ENCODE measurements at regions not wholly inside any gene's neighbourhood (a gene's known extent, or its start where the extent isn't known, plus 50 kb on each side); places are given as distances from the start of the nearest gene placed in this dataset.

GRCh38 chr20:47993035-47993755, 207.9 kb upstream of the SULF2 start:
- TF ChIP-seq ZFP30 (CRISPR knock-in tag; IDR thresholded peaks at IDR 0.05), result no peak
- TF ChIP-seq RARB (CRISPR knock-in tag; IDR thresholded peaks at IDR 0.05), result no peak
- TF ChIP-seq ARNTL (CRISPR knock-in tag; IDR thresholded peaks at IDR 0.05; ENCODE audit: borderline replicate concordance, low read depth), result no peak
- TF ChIP-seq ISL1 (CRISPR knock-in tag; IDR thresholded peaks at IDR 0.05), result no peak
- TF ChIP-seq POU6F1 (CRISPR knock-in tag; IDR thresholded peaks at IDR 0.05; ENCODE audit: borderline replicate concordance, low read depth), result no peak
- no peak for TF ChIP-seq ESRRG (CRISPR knock-in tag; IDR thresholded peaks at IDR 0.05)
- TF ChIP-seq CREB5 (CRISPR knock-in tag; IDR thresholded peaks at IDR 0.05; ENCODE audit: low read depth), result no peak
- TF ChIP-seq ZNF565 (CRISPR knock-in tag; conservative IDR thresholded peaks at IDR 0.05; ENCODE audit: low read depth), result no peak
- TF ChIP-seq, protein P1, sequence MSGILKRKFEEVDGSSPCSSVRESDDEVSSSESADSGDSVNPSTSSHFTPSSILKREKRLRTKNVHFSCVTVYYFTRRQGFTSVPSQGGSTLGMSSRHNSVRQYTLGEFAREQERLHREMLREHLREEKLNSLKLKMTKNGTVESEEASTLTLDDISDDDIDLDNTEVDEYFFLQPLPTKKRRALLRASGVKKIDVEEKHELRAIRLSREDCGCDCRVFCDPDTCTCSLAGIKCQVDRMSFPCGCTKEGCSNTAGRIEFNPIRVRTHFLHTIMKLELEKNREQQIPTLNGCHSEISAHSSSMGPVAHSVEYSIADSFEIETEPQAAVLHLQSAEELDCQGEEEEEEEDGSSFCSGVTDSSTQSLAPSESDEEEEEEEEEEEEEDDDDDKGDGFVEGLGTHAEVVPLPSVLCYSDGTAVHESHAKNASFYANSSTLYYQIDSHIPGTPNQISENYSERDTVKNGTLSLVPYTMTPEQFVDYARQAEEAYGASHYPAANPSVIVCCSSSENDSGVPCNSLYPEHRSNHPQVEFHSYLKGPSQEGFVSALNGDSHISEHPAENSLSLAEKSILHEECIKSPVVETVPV (CRISPR knock-in tag; IDR thresholded peaks at IDR 0.05), result no peak

Measured in SK-N-SH treated with all-trans-retinoic acid at 6 μM for 48 hours (cell line).